Tibial artery (tissue), 4 donors: ENCODE measurements at regions not wholly inside any gene's neighbourhood (a gene's known extent, or its start where the extent isn't known, plus 50 kb on each side); places are given as distances from the start of the nearest gene placed in this dataset.

Source experiments
- DNase-seq, 2 donors: peaks; one replicate each; pipeline ENCODE4 v3.0.0-alpha.2; 2019
- H3K27ac ChIP-seq, 2 donors: fragments of 200-600 bp; sonication (generic) in 1 of 2; 1 replicate in 1 of 2; 2 replicates in 1 of 2; pipeline ENCODE4 v1.5.1; 2018 to 2019; ENCODE audit warnings: mild to moderate bottlenecking in 1 of 2
- H3K27me3 ChIP-seq, 2 donors: fragments of 200-600 bp; sonication (generic) in 1 of 2; one replicate each; pipeline versions ENCODE4 v1.5.1 to v1.6.0; 2016 to 2019
- H3K36me3 ChIP-seq, 3 donors: fragments of 200-600 bp; sonication (generic) in 2 of 3; one replicate each; pipeline ENCODE4 v1.5.1; 2016 to 2019; ENCODE audit warnings: mild to moderate bottlenecking in 2 of 3
- H3K4me1 ChIP-seq, 4 donors: fragments of 200-600 bp; sonication (generic) in 2 of 4; 1 replicate in 3 of 4; 2 replicates in 1 of 4; pipeline ENCODE4 v1.5.1; 2016 to 2019
- H3K4me3 ChIP-seq, 2 donors: fragments of 200-600 bp; sonication (generic) in 1 of 2; 1 replicate in 1 of 2; 2 replicates in 1 of 2; pipeline ENCODE4 v1.5.1; 2018 to 2019; ENCODE audit warnings: mild to moderate bottlenecking in 2 of 2
- H3K9me3 ChIP-seq, 3 donors: fragments of 200-600 bp; sonication (generic) in 1 of 3; one replicate each; pipeline ENCODE4 v1.5.1; 2016 to 2019
- intact Hi-C: fragments of 100-400 bp; cut with DNase I; formaldehyde crosslinking; loops from one replicate; pipeline ENCODE4 v1.15.0; 2023; ENCODE audit warnings: low total_unique reads
- TF ChIP-seq, protein P1 (sequence below), 2 experiments: fragments of 200-600 bp in 1 of 2; fragments of 450-650 bp in 1 of 2; IDR thresholded peaks; one replicate each; pipeline ENCODE4 v1.5.1; 2017 to 2019; ENCODE audit warnings: antibody characterized with exemption in 2 of 2, mild to moderate bottlenecking in 1 of 2, moderate library complexity in 1 of 2

DNA sequence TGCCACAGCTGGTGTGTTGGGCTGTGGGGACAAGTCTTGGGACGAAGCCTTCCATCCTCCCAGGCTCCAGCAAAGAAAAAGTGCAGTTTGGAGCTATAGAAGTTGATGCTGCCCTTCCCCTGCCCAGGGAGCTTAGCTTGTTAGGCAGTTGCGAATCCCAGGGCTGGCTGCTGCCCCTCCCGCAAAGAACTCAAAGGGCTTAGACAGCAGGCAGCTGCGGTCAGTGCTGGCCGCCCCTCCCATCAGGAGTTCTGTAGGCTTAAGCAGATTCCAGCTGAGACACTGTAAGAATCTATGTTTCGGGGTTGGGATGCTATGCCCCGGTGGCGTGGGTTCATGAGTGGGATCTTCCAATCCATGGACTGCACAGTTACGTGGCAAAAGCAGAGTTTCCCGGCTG, 956.7 kb downstream of the GLUD2 start:
- H3K27me3 ChIP-seq, result no peaks in the 10 kb centered on the region
- H3K4me1 ChIP-seq, result no peaks in the 10 kb centered on the region
- no peaks in the 10 kb centered on the region for H3K36me3 ChIP-seq
- no peaks in the 10 kb centered on the region for H3K9me3 ChIP-seq
- H3K27ac ChIP-seq, result no peak overlapping the region
- H3K4me3 ChIP-seq, result no peak overlapping the region
- TF ChIP-seq, protein P1, sequence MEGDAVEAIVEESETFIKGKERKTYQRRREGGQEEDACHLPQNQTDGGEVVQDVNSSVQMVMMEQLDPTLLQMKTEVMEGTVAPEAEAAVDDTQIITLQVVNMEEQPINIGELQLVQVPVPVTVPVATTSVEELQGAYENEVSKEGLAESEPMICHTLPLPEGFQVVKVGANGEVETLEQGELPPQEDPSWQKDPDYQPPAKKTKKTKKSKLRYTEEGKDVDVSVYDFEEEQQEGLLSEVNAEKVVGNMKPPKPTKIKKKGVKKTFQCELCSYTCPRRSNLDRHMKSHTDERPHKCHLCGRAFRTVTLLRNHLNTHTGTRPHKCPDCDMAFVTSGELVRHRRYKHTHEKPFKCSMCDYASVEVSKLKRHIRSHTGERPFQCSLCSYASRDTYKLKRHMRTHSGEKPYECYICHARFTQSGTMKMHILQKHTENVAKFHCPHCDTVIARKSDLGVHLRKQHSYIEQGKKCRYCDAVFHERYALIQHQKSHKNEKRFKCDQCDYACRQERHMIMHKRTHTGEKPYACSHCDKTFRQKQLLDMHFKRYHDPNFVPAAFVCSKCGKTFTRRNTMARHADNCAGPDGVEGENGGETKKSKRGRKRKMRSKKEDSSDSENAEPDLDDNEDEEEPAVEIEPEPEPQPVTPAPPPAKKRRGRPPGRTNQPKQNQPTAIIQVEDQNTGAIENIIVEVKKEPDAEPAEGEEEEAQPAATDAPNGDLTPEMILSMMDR (IDR thresholded peaks at IDR 0.05), result no peak
- intact Hi-C loops, result no loop called here
- DNase-seq, result no peak

DNA sequence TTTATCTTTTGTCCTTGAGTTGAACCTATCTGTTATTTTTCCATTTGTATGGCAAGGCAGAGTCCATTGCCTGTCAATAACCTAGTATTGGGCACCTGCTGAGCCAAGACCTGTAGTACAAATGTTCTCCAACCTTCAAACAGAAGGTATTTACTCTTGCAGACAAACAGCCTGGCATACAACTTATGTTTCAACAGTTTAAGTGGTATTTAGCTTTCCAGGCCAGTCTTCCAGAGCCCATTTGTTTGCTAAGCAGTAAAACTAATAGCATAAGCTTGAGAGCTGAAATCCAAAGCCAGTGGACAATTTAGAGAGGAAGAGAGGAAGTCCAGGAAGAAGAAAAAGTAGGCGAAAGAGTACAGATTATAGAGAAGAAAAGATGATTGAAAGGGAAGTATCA, 979.3 kb downstream of the GLUD2 start:
- DNase-seq, result no peak
- TF ChIP-seq, protein P1 (IDR thresholded peaks at IDR 0.05), result no peak
- Histone ChIP-seq H3K9me3 (no peaks in the 10 kb centered on the region), H3K4me1 (no peaks in the 10 kb centered on the region), H3K27ac (no peak overlapping the region), H3K36me3 (no peaks in the 10 kb centered on the region), H3K27me3 (no peaks in the 10 kb centered on the region), H3K4me3 (no peak overlapping the region)
- intact Hi-C loops, result no loop called here

DNA sequence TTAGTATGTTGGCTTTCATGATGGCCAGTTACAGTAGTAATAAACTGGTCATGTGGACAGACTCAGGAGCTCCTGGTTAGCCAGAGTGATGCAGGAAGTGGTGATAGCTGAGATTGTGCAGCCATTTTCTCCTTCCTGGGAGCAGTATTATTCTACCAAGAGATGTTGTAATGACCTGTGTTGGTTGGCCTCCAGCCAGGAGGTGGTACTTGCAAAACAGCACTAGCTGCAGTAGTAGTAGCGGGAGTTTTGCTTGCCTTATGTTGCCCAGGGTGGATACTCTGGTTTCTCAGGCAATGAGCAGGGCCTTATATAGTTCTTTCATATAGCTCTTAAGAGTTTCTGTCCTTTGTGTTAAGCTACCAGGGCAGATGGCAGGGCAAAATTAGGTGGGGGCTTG, 998.8 kb downstream of the GLUD2 start:
- no peak for DNase-seq

DNA sequence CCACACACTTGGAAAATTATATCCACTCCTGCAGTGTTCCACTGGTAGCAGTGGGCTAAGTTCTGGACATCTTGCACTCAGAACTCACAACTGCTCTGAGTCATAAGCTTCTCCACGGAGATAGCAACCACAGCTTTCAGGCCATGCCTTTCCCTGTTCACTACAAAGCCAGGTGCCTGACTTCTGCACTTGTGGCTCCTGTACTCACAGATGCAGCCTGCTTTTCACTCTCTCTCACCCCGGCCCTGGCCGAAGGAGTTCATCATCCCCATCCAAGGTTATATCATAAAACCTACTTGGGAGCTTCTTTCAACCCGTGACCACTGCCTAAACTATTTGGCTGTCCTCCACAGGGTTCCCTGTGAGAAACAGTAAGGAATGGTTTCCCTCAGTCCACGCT, 999.4 kb downstream of the GLUD2 start:
- H3K27me3 ChIP-seq, result no peaks in the 10 kb centered on the region
- no peaks in the 10 kb centered on the region for H3K36me3 ChIP-seq
- H3K9me3 ChIP-seq, result no peaks in the 10 kb centered on the region
- no peak for DNase-seq
- H3K4me1 ChIP-seq, result no peaks in the 10 kb centered on the region
- intact Hi-C loops, result no loop called here
- H3K27ac ChIP-seq, result no peak overlapping the region
- TF ChIP-seq, protein P1 (IDR thresholded peaks at IDR 0.05), result no peak
- no peak overlapping the region for H3K4me3 ChIP-seq

More for the DNA sequence above, 998.8 kb downstream of the GLUD2 start:
- Histone ChIP-seq H3K9me3 (no peaks in the 10 kb centered on the region), H3K4me1 (no peaks in the 10 kb centered on the region), H3K27ac (no peak overlapping the region), H3K36me3 (no peaks in the 10 kb centered on the region), H3K27me3 (no peaks in the 10 kb centered on the region), H3K4me3 (no peak overlapping the region)
- intact Hi-C loops, result no loop called here
- TF ChIP-seq, protein P1 (IDR thresholded peaks at IDR 0.05), result no peak

DNA sequence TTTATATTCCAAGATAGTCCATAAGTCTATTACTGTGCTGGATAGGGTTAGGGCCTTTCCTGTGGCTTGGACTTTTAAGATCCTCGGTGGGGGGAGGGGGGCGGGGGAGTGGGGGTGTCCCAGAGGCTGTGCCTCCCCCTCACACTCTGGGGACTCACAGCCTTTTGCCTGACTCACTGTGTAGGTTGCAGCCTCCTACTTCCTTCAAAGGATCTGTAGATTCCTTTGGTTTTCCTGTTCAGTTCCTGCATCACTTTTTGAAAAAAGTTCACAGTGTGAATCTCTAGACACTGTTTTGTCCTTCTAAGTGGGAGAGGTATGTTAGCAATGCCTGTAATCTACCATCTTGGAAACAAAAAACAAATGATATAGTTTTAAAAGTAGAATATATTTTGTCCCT, 999.9 kb downstream of the GLUD2 start:
- TF ChIP-seq, protein P1 (IDR thresholded peaks at IDR 0.05), result no peak
- no peak for DNase-seq
- no peak overlapping the region for H3K4me3 ChIP-seq
- no peaks in the 10 kb centered on the region for H3K9me3 ChIP-seq
- H3K27me3 ChIP-seq, result no peaks in the 10 kb centered on the region
- H3K4me1 ChIP-seq, result no peaks in the 10 kb centered on the region
- no peaks in the 10 kb centered on the region for H3K36me3 ChIP-seq
- intact Hi-C loops, result no loop called here
- no peak overlapping the region for H3K27ac ChIP-seq

DNA sequence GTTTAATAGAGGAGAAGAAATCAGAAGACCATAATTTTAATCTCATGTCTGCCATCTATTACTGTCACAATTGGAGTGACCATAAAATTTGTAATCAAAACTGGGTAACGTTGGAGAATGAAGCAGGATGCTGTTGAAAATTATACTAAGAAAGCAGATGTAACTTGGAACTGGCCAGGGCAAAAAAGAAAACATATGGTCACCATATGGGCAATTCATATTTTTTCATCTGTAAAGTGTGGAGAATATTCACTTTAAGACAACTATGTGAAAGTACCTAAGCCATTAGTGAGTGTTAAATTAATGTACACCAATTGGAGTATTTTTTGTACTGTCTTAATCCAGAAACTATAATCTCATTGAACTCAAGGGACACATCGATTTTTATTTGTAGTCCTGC, 1008.0 kb downstream of the GLUD2 start:
- no peak for DNase-seq
- no peak overlapping the region for H3K27ac ChIP-seq
- H3K36me3 ChIP-seq, result no peaks in the 10 kb centered on the region
- no peak overlapping the region for H3K4me3 ChIP-seq
- TF ChIP-seq, protein P1 (IDR thresholded peaks at IDR 0.05), result no peak
- no peaks in the 10 kb centered on the region for H3K27me3 ChIP-seq
- intact Hi-C loops, result no loop called here
- H3K9me3 ChIP-seq, result no peaks in the 10 kb centered on the region
- no peaks in the 10 kb centered on the region for H3K4me1 ChIP-seq
